Nephron progenitor cell (in vitro differentiated cells): ENCODE measurements at regions not wholly inside any gene's neighbourhood (a gene's known extent, or its start where the extent isn't known, plus 50 kb on each side); places are given as distances from the start of the nearest gene placed in this dataset.

Source experiments
- DNase-seq: peaks from one replicate; pipeline ENCODE4 v3.0.0; 2021
- H3K27ac Mint-ChIP-seq: 2 replicates; pipeline ENCODE4 v1.8.0; 2021; ENCODE audit warnings: mild to moderate bottlenecking, moderate library complexity, mixed read lengths
- H3K27me3 Mint-ChIP-seq: 2 replicates; pipeline ENCODE4 v1.8.0; 2021; ENCODE audit warnings: mild to moderate bottlenecking, low read depth, mixed read lengths; ENCODE audit not compliant: poor library complexity
- H3K36me3 Mint-ChIP-seq: 2 replicates; pipeline ENCODE4 v1.8.0; 2021; ENCODE audit warnings: low read depth, mixed read lengths
- H3K4me1 Mint-ChIP-seq: 2 replicates; pipeline ENCODE4 v1.8.0; 2021; ENCODE audit warnings: mixed read lengths
- H3K4me3 Mint-ChIP-seq: 2 replicates; pipeline ENCODE4 v1.8.0; 2021; ENCODE audit warnings: mild to moderate bottlenecking, moderate library complexity, mixed read lengths
- H3K9me3 Mint-ChIP-seq: 2 replicates; pipeline ENCODE4 v1.8.0; 2021; ENCODE audit warnings: mild to moderate bottlenecking, moderate library complexity, mixed read lengths
- TF ChIP-seq, protein P1 (sequence below): fragments of 200-600 bp; sonication (generic); IDR thresholded peaks from 2 replicates; pipeline ENCODE4 v1.5.0; 2021; ENCODE audit warnings: antibody characterized with exemption

DNA sequence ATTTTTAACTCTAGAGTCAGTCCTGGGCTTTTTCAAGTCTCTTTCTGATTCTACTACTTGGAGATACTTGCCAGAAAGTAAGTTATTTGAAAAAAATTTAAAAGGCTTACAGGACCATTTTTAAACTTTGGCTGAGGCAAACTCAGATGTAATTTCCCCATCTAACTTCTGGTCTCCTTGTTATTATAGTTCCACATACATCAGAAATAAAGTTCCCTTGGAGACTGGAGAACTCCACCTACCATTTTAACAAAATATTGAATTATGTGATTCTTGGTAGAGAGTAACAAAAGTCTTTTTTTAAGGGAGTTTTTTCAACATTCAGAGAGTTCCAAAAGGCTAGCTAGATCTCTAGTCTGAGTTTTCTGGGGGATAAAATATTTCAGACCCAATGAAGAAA is 56.3 kb upstream of the SNX2 start:
- Mint-ChIP-seq H3K4me3 (no peak overlapping the region), H3K27ac (no peak overlapping the region), H3K9me3 (no peaks in the 10 kb centered on the region), H3K4me1 (peaks cover 4% of the 10 kb centered on the region), H3K36me3 (no peaks in the 10 kb centered on the region), H3K27me3 (peaks cover 16% of the 10 kb centered on the region)
- no peak for DNase-seq
- TF ChIP-seq, protein P1, sequence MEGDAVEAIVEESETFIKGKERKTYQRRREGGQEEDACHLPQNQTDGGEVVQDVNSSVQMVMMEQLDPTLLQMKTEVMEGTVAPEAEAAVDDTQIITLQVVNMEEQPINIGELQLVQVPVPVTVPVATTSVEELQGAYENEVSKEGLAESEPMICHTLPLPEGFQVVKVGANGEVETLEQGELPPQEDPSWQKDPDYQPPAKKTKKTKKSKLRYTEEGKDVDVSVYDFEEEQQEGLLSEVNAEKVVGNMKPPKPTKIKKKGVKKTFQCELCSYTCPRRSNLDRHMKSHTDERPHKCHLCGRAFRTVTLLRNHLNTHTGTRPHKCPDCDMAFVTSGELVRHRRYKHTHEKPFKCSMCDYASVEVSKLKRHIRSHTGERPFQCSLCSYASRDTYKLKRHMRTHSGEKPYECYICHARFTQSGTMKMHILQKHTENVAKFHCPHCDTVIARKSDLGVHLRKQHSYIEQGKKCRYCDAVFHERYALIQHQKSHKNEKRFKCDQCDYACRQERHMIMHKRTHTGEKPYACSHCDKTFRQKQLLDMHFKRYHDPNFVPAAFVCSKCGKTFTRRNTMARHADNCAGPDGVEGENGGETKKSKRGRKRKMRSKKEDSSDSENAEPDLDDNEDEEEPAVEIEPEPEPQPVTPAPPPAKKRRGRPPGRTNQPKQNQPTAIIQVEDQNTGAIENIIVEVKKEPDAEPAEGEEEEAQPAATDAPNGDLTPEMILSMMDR: no peak

DNA sequence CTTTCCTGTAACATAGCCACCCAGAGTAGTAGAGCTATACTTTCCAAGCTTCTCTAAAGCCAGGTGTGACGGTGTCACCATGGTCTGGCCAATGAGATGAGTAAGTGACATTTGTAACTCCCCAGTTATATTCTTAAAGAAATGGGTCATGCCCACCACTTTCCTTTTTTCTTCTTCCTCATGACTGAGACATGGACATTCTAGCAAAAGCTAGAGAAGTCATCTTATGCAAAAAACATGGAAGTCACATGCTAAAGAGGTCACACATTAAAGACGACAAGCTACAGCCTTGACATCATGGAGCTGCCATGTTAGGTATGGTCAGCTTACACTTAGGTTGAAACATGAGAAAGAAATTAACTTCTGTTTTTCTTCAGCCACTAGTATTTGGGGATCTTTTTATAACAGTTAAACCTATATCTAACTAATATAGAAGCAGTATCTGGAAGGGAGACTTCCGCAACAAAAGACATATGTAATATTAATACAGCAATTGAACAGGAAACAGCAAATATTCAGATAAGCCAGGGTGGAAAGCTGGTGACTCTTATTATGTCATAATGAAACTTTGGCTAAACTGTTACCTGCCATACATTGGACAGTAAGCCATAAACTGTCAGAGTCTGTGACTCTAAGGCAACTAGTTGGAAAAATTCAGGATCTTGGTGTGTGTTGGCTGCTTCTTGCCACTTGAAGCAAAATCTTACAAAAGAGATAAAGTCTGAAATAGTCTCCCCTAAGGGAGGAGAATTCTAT is 54.7 kb upstream of the SNX2 start:
- Mint-ChIP-seq H3K36me3 (no peaks in the 10 kb centered on the region), H3K27me3 (peaks cover 16% of the 10 kb centered on the region), H3K27ac (no peak overlapping the region), H3K4me1 (peaks cover 9% of the 10 kb centered on the region), H3K4me3 (no peak overlapping the region), H3K9me3 (no peaks in the 10 kb centered on the region)
- no peak for DNase-seq
- TF ChIP-seq, protein P1: no peak

DNA sequence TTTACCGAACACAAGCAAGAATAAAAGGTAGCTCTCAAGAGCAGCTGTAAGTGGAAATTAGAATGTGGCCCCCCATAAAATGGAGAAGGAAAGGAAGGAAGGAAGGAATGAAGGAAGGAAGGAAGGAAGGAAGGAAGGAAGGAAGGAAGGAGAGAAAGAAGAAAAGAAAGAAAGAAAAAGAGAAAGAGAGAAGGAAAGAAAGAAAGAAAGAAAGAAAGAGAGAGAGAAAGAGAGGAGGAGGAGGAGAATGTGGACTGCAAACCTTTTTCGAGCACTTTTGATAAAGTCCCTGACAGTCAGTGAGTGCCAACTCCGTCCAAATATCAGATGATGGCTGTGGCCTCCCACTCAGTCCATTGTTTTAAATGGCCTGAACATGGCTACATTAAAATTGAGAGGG is 53.8 kb upstream of the SNX2 start:
- Mint-ChIP-seq H3K27ac (peak overlapping the region; percentile 84), H3K27me3 (peaks cover 16% of the 10 kb centered on the region), H3K9me3 (peaks cover 4% of the 10 kb centered on the region), H3K4me1 (peaks cover 9% of the 10 kb centered on the region), H3K4me3 (no peak overlapping the region), H3K36me3 (peaks cover 5% of the 10 kb centered on the region)
- no peak for DNase-seq
- TF ChIP-seq, protein P1: no peak

DNA sequence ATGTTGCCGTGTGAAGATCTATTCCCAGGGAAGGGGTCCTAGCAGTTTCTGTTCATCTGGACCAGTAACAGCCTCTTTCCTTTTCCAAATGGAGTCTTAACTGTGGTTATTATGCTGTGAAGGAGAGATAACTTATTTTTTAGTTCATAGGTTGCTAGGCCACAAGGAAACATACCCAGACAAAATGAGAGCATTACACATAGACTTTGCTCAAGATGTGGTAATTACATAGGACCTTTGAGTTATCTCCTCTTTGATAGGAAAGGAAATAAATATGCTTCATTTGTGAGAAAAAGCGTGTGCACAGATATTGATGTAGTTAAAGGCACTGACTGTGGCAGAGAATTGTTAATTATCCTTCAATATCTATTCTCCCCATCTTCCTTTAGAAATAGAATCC is 52.5 kb upstream of the SNX2 start:
- H3K4me3 Mint-ChIP-seq: no peak overlapping the region
- H3K27ac Mint-ChIP-seq: no peak overlapping the region
- H3K4me1 Mint-ChIP-seq: peaks cover 9% of the 10 kb centered on the region
- TF ChIP-seq, protein P1: no peak
- peaks cover 13% of the 10 kb centered on the region for H3K27me3 Mint-ChIP-seq
- peaks cover 5% of the 10 kb centered on the region for H3K36me3 Mint-ChIP-seq
- H3K9me3 Mint-ChIP-seq: peaks cover 4% of the 10 kb centered on the region
- DNase-seq: no peak

DNA sequence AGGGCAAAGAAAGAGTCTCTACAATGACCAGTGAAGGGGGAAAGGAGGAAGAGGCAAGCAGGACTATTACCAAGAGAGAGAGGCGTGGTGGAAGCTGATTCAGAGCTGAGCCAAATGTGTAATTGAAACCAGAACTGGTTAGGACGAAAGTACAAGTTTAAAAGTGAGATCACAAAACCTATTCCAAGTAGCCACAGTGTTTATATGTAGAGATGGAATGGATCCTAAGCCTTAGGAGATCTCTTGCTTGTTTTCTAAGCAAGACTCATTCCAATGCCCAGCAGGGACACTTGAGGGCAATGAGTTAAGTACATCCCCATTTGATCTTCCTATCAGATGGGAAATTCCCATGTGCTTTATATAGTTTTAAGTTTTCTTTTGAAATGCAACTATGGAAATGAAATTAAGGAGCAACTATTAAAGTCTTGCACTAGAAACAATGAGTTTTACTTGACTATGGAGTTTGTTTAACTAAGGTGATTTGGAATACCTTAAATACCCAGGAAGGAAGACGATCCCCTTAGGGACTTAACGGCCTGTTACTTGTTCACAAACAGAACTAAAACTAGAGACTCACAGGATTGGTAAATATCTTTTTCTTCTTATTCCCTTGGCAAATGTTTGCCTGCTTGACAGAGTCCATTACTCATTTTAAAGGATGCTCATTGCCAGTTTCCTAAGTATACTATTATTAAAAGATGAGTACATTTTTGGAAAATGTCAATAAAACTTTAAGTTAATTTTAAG is 51.1 kb upstream of the SNX2 start:
- Mint-ChIP-seq H3K27me3 (peaks cover 14% of the 10 kb centered on the region), H3K36me3 (peaks cover 5% of the 10 kb centered on the region), H3K9me3 (peaks cover 5% of the 10 kb centered on the region), H3K4me1 (peaks cover 9% of the 10 kb centered on the region), H3K4me3 (no peak overlapping the region), H3K27ac (no peak overlapping the region)
- TF ChIP-seq, protein P1: no peak
- no peak for DNase-seq
